ENCODE measurements at regions not wholly inside any gene's neighbourhood (a gene's known extent, or its start where the extent isn't known, plus 50 kb on each side); places are given as distances from the start of the nearest gene placed in this dataset. TPM values are rescaled to one million over a fixed set of nuclear protein-coding genes. Genes with fewer than 3 reads are reported as not detected.

GRCh38 chr3:41144631-41145030, 54.7 kb upstream of the CTNNB1 start:
- no peak for DNase-seq (ENCODE audit: extremely low spot score in 2 of 2)
- TF ChIP-seq POLR2AphosphoS5 (IDR thresholded peaks at IDR 0.05; ENCODE audit: insufficient read depth in 1 of 2, low read depth in 1 of 2) (no peak), CTCF (IDR thresholded peaks at IDR 0.05) (no peak), POLR2A (IDR thresholded peaks at IDR 0.05) (no peak)
- H3K27ac ChIP-seq: no peak overlapping the region
- no peaks in the 10 kb centered on the region for H3K36me3 ChIP-seq
- no peaks in the 10 kb centered on the region for H3K4me1 ChIP-seq
- no peaks in the 10 kb centered on the region for H3K27me3 ChIP-seq
- no peaks in the 10 kb centered on the region for H3K9me3 ChIP-seq
- intact Hi-C loops (cut with DNase I): no loop called here
- no peak overlapping the region for H3K4me3 ChIP-seq

- Histone ChIP-seq H3K27me3 (no peaks in the 10 kb centered on the region), H3K27ac (no peak overlapping the region), H3K36me3 (no peaks in the 10 kb centered on the region), H3K4me3 (no peak overlapping the region), H3K9me3 (no peaks in the 10 kb centered on the region), H3K4me1 (no peaks in the 10 kb centered on the region)
- intact Hi-C loops (cut with DNase I): no loop called here
- TF ChIP-seq POLR2A (IDR thresholded peaks at IDR 0.05) (no peak), POLR2AphosphoS5 (IDR thresholded peaks at IDR 0.05; ENCODE audit: insufficient read depth in 1 of 2, low read depth in 1 of 2) (no peak), CTCF (IDR thresholded peaks at IDR 0.05) (no peak)
- DNase-seq (ENCODE audit: extremely low spot score in 2 of 2): no peak
Observed at GRCh38 chr3:41148478-41148877, 50.8 kb upstream of the CTNNB1 start.

GRCh38 chr3:41148901-41149300, 50.4 kb upstream of the CTNNB1 start:
- intact Hi-C loops (cut with DNase I): no loop called here
- Histone ChIP-seq H3K27me3 (no peaks in the 10 kb centered on the region), H3K27ac (no peak overlapping the region), H3K4me3 (no peak overlapping the region), H3K36me3 (no peaks in the 10 kb centered on the region), H3K4me1 (no peaks in the 10 kb centered on the region), H3K9me3 (no peaks in the 10 kb centered on the region)
- DNase-seq (ENCODE audit: extremely low spot score in 2 of 2): no peak
- TF ChIP-seq POLR2AphosphoS5 (IDR thresholded peaks at IDR 0.05; ENCODE audit: insufficient read depth in 1 of 2, low read depth in 1 of 2) (no peak), CTCF (IDR thresholded peaks at IDR 0.05) (no peak), POLR2A (IDR thresholded peaks at IDR 0.05) (no peak)

Small RNA genes lying in the stretch of these regions (small RNA-seq; reads per million reads assigned to genes)
- gene AC099560.2: not detected
- gene HMGN2P24: not detected
